GM23338 (cell line): ENCODE measurements at regions not wholly inside any gene's neighbourhood (a gene's known extent, or its start where the extent isn't known, plus 50 kb on each side); places are given as distances from the start of the nearest gene placed in this dataset.

ENCODE experiments used
- ETS1 ChIP-seq: IDR thresholded peaks from 2 replicates; pipeline ENCODE4 v1.6.1; 2016; ENCODE audit warnings: antibody characterized with exemption
- ZNF462 ChIP-seq: fragments of 250-450 bp; sonication (Bioruptor Pico); IDR thresholded peaks from 2 replicates; pipeline ENCODE4 v1.5.0; 2020; ENCODE audit warnings: mild to moderate bottlenecking, moderate library complexity

GRCh38 chr5:41574391-41574790 lies 64.0 kb upstream of the PLCXD3 start (continued):
- no peak for TF ChIP-seq ZNF462
- TF ChIP-seq ETS1: no peak
